ENCODE measurements at regions not wholly inside any gene's neighbourhood (a gene's known extent, or its start where the extent isn't known, plus 50 kb on each side); places are given as distances from the start of the nearest gene placed in this dataset.

GRCh38 chr2:114108824-114109416, 219.0 kb downstream of the ACTR3 start:
- TF ChIP-seq CTCF (IDR thresholded peaks at IDR 0.05; ENCODE audit: poor library complexity, severe bottlenecking) (no peak), EZH2 (IDR thresholded peaks at IDR 0.05; ENCODE audit: borderline replicate concordance, insufficient read depth, low read length, poor library complexity, severe bottlenecking) (no peak), EP300 (conservative IDR thresholded peaks at IDR 0.05; ENCODE audit: poor library complexity, severe bottlenecking) (no peak), REST (IDR thresholded peaks at IDR 0.05; ENCODE audit: borderline replicate concordance) (no peak), TAF1 (IDR thresholded peaks at IDR 0.05; ENCODE audit: low read depth) (no peak), MXI1 (conservative IDR thresholded peaks at IDR 0.05; ENCODE audit: poor library complexity, severe bottlenecking) (no peak), POLR2AphosphoS5 (IDR thresholded peaks at IDR 0.05) (no peak), RAD21 (conservative IDR thresholded peaks at IDR 0.05) (no peak), SMC3 (conservative IDR thresholded peaks at IDR 0.05; ENCODE audit: poor library complexity) (no peak)
